Smooth muscle cell of the brain vasculature (primary cell): ENCODE measurements at regions not wholly inside any gene's neighbourhood (a gene's known extent, or its start where the extent isn't known, plus 50 kb on each side); places are given as distances from the start of the nearest gene placed in this dataset.

Experiments used
- DNase-seq: peaks from one replicate; pipeline ENCODE4 v3.0.0-alpha.2; 2012; ENCODE audit warnings: low read depth, low spot score

DNA sequence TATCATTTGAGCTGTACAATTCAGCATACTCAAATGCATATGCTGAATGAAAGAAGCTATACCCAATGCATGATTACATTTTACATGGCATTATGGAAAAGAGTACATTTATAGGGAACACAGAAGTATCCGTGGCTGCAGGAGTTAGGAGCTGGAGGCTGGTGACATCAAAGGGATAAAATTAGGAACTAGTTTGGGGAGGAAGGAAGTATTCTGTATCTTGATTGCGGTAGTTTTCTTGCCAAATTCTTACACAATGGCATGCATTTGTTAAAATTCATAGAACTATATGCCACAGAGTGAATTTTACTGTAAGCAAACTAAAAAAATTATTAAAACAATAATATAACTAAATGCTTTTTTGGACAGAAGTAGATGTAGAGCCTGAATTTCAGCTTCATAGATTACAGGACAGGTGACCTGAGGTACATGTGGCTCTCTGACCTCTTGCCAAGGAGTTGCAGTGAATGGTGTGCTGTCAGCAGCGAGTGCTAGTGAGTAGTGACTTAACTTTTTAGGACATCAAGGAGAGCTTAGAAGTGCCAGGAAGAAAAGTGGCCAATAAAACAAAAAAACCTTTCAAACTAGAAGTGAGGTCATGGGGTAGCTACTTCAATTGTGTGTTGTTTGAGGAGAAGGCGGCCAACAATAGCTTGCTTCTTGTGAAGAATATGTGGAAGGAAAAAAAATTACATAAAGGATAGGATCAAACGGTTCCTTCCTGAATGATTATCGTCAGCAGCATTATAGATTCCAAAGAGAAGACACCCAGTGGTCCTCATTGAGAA lies 514.9 kb upstream of the CLINT1 start:
- DNase-seq, result no peak

DNA sequence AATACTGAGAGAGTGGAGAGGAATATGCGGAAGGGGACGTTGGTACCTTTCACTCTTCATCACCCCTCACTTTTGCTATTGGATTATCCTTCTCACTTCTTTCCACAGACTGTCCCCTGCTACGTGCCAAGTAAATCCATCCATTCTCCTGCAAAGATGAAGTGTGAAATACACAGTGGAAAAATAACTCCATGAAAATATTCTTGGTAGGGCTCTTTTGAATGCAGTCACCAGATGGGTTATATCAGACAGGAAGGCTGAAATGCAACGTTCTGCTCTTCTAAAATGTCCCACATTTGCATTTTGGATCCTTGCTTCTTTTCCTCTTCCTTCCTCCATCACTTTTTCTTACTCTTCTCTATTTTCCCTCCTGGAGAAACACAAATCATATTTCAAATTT lies 510.3 kb upstream of the CLINT1 start:
- DNase-seq, result no peak

DNA sequence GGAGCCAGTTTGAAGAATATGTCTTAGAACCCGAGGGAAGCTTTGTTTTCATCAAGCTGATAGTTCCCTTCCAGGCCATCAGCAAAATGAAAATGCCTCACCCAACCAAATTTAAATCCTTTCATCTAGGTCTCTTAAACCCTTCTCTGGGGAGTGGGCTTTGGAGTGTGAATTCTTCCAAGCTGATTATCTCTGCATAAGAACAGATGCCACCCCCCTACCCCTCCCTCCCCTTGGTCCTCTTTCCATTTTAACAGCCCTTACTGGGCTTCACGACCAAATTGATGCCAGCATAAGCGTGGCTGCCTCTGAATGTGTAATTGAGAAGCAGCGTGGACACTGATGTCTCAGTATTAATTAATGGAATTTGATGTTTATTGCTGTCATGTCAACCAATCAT lies 509.7 kb upstream of the CLINT1 start:
- no peak for DNase-seq

DNA sequence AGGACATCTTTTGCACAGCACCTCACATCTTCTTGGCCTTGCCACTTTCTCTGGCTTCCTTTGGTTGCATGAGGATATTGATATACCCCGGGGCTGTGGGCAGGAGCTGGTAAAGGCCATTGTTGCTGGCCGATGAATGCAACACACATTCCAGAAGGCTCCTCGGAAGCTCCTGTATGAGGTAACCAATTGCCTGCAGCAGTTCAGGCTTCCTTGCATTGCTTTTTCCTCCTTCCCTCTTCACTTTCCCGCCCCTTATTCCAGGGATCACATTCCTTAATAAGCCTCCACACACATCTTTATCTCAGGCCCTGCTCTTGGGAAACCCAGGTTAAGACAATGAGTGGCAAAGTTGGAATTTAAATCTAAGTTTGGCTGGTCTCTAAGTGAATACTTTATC lies 505.4 kb upstream of the CLINT1 start:
- no peak for DNase-seq

DNA sequence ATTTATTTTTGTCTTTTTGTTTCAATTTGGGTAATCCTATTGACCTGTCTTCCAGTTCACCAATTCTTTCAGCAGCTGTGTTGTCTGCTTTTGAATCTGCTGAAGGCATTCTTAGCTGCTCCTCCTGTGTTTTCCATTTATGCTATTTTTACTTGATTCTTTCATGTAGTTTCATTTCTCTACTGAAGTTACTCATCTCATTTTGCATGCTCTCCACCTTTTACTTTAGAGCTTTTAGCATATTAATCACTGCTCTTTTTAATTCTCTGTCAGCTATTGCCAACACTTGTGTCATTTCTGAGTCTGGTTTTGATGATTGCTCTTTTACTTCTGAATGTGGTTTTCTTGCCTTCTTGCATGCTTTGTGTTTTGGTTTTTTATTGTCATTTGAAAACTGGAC lies 496.0 kb upstream of the CLINT1 start:
- no peak for DNase-seq

DNA sequence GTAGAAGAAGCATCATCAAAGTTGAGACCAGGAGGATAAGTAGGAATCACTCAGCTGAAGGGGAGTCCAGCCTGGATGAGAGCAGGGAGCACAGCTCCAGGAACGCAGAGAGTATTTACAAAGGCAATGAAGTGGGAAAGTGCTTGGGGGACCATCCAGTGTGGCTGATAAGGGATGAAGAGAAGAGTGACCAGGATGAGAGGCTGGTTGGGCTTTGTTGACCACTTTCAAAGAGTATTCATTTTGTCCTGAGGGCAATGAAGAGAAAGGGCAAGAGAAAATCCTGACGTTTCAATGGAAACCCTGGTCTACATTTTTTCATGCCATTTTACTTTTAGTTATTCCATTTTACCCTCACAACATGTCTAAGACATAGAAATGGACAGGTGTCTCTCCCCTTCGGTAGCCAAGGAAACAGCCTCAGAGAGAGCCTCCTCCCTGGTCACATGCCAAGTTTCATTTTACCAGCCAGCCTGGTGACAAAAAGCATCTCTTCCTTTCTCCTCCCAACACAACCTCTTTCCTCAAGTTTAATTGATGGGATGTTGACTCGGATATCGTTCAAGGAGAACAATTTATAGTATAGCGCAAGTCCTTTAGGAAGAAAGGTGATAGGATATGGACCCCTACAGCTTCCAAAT lies 492.7 kb upstream of the CLINT1 start:
- DNase-seq, result no peak

DNA sequence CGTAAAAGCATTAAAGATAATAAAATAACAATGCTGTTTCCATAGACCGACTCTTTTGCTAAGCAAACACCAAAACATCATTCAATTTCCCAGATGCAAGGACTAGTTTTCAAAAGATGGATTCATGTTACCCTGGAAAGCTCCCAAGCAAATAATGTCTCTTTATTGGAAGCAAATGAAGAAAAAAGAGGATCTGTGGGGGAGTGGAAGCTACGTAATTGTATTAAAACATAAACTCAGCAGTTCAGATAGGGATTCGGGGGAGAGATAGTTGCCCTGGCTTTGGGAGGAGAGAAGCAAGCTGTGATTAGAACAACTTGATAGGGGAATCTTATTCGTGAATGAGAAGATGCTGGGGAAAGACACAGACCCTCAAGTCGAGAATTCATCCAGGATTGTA lies 491.0 kb upstream of the CLINT1 start:
- DNase-seq, result no peak

DNA sequence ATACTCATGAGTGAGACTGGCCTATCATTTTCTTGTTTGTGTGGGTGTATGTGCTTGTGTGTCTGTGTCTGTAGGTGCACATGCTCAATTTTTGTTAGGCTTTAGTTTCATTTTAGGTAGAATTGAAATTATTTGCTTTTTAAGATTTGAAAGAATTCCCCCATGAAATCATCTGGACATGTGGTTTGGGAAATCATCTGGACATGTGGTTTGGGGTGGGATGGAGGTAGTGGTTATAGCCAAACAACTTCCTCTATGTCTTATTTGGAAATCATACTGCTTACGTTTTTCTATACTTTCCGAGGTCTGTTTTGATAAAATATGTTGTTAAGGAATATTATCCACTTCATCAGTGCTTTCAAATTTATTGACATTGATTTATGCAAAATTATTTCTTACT lies 485.4 kb upstream of the CLINT1 start:
- DNase-seq, result no peak

DNA sequence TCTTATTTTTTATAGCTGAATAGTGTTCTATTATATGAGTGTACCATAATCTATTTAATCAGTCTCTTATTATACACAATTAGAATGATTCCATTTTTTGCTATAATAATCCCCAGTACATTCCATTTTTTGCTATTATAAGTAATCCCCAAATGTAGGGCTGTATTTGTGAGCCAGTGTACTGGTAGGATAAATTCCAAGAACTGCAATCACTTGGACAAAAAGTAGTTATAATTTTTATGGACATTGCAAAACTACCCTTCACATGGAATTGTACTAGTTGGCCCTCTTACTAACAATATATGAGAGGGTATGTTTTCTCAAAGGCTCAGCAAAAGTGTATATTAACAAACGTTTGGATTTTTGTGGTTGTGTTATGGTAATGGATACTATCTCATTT lies 481.7 kb upstream of the CLINT1 start:
- DNase-seq, result no peak

DNA sequence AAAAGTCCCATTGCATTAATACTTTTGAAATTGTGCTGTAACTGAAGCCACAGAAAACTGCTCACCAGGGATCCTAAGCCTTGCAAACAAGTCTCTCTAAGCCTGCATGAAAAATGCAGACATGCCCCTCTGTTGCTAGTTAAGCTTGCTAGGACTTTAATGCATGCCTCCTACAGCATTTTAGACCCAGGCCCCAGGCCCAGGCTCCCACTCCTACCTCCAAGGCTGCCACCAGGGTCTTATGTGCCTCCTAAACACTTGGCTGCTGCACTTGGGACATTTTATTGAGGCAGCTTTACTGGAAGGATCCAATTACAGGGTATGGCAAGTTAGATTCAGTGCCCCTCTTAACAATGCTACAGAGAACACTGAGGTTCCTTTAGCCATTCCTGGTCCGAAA lies 467.3 kb upstream of the CLINT1 start:
- DNase-seq, result no peak

DNA sequence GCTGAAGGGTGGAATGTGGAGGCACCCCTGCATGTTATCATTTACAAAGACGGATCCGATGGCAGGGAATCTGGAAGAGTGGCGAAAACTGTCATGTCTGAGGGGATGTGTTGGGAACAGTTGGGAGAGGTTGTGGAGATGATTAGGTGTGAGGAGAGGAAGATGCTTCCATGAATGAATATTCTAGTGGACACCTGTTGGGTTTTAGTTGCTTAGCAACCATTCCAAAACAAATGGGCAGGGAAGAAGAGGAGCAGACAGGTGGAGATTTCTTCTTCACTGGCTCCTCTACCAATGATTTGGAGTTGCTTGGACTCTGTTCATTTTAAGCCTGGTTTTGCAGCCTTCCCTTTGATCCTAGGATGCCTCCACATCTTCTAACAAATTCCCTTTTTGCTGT lies 465.3 kb upstream of the CLINT1 start:
- DNase-seq, result no peak

DNA sequence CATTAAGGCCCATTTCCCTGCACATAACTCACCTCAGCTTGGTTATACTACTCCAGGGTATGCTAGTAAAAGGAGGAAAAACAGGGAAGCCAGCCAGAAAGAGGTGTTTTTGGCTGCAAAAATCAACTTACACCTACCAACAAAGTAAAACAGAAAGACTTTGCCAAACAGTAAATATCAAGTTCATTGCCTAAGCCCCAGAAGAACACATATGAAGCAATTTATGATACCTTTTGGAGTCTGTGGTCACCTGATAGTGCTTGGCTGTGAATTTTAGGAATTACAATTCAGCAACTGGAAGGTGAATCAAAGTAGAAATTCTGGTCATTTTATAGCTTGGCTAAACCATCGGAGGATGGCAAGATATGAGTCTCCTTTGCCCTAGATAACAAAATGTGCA lies 463.7 kb upstream of the CLINT1 start:
- DNase-seq, result no peak

DNA sequence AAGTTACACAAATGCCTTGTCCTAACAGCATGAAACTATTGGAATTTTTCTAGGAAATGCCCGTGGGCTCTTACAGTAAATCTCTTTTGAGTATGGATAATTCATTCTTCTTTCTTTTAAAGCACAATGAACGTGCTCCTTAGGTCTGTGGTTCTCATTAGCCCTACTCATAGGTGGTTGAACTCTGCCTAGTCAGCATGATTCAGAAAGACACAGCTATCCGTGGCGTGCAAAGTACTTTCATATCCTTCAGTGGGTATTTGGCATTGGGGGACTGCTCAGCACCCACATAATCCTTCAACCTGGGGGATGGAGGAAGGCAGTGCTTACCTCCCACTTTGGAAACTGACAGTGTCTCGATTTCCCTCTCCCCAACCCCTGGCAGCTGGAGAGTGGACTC lies 462.0 kb upstream of the CLINT1 start:
- no peak for DNase-seq

DNA sequence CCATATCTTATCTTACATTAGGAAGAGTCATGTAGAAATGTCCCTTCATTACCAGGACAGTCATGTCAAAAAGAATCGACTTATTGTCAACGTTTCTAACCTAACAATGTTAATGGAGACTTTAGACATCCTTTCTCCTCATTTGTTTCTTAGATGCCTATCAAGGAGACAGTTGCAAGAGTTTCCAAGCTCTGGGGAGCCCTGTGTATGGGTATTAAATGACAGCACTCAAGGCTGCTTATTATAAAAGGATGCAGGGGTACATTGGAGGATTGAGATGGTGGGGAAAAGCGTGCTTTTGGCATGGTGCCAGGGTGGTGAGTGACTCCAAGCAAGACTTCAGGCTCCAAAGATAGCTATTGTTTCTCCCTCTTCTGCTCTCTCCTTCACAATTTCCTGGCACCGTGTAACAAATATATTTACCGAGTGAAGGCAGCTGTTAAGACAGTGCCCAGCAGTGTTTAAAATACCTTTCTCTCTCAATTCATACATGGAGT lies 461.3 kb upstream of the CLINT1 start:
- no peak for DNase-seq

DNA sequence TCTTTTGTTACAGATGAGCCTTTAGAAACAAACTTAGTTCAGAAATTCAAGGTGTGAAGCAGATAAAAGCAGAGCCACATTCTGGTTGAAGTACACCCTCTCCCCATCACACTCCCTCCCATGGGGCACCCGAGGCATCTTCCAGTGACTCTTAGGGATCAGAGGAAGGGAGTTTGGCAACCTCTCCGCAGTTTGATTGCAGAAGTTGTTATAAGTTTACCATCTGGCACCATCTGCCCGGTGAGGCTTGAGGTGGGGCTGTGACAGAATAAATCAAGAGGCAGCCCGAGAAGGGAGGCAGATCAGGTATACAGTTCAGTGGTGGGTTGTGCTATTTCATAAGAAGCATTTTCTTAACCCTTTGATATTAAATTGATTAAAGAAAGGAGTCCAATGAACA lies 458.6 kb upstream of the CLINT1 start:
- DNase-seq, result no peak

DNA sequence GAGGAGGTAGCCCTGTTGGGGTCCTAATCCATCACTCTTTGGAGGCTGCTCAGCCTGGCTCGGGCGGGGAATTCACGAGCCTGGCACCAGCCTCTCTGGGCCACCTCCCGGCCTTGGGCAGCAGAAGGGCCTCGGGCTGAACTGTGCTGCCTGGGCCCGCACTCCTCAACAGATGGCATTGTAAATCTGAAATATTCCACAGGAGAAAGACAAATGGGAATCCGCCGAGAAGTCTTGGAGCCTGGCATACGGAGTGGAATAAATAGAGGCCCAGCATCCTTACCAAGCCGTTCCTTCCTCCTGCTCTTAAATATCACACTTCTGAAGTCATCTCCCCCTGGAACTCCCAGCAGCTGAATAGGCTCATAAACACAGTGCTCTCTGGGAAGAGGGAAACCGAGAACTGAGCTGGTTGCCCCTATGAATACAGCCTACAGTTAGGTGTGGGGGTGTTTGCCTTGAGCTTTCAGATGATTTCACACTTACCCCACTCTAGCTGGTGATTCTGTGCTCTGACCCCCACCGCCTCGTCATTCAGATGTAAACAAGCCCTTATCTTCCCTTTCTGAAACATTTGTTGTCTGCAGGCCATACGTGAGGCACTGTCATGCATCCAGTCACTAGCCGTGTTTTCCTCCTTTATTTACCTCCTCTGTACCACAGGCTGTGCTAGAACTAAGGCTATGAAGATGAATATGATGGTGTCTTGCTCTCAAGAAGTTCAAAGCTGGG lies 455.0 kb upstream of the CLINT1 start:
- no peak for DNase-seq

DNA sequence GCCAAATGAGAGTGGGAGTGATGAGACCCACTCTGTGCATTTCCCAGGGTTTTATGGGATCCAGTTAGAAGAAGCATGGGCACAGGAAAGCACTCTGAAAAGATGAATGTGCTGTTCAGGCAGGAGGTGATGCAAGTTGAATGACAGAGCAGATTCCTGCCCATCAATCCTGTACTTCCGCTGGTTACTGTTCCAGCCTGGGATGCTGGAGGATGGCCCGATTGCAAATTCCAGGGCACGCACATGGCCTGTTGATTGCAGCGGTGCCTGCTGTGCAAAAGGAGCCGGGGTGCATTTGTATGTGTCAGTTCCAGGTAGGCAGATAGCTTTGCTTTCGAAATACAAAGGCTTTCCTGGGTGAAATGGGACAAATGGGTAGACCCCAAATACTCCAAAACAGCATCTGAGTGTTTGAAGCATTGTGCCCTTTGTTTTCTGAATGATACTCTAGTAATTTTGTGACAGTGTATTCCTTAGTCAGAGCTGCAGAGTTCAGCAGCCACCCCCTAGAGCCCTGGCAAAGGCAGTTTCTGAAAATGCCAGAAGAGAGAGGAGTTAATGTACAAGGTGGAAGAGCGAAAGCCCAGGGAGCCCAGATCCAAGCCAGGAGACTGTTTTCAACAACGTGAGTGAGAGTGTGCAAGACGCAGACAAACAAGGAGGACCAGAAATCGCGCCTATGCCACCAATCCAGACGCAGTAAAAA lies 454.2 kb upstream of the CLINT1 start:
- no peak for DNase-seq

DNA sequence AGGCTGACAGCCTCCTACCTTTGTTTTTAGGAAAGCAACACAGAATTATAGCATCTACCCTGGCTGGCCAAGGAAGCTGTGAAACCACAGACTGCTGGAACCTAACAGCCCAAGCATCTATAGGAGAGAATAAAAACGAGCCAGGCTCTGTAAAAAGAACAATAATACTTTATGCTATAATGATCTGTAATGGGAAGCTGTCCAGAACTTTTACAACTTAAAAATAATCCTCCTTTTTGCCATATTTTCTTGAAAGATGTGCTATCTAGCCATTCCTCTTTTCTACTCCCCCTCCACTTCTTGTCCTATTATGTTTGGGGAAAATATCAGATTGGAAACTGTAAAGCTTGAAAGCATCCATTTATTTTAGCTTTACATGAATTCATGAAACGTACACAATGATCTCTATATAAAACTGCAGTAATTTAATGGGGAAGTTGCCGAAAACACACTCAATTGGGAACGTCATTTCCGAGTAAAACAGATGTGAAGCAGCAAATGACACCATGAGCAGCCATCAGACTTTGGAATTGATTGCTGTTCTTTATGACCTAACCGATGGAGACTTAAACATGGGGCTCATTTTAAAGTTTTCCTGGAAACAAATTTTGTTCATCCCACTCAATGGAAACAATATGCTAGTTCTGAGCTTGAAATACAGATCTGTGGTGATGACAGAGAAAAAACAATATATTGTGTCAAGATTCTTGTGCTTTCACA lies 450.3 kb upstream of the CLINT1 start:
- no peak for DNase-seq

DNA sequence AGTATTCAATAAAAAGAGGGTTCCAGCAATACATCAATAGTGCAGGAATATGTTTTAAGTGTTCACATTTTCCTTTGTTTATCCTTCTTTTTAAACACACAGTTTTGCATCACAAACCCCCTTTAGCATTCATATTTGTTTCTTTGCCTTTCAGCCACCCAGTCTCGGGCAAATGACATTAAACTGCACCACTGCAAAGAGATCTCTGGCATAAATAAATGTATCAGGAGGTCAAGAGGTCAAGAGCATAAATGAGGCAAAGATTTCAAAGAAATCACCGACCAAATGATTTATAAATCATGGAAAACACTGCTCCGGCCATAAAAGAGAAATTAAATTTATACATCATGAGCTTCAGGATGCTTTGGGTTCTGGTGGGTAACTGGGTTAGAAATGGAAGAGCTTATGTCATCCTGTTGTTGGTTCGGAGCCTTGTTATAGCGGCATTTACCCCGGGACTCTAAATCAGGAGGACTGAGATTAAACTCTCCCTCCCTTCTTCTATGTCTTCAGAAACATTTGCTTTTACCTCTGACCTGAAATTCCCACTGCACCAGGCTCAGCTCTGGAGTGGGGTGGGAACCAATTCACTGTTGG lies 449.6 kb upstream of the CLINT1 start:
- DNase-seq, result no peak

DNA sequence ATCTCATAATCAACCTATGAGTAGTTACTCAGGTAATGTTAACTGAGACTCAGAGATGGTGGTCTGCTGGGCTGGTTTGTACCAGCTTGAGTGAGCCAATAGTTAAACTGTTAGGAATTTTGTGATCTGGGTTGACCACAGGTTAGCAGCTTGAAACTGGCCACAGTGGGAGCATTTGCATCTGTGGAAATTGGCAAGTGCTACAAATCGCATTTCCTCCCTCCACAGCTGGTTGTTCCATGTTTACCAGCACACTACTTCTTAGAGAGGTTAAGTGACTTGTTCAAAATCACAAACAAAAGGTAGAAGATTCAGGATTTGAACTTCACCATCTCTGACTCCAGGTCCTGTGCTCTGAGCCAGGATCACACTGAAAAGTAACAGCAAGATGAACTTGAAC lies 446.9 kb upstream of the CLINT1 start:
- DNase-seq, result no peak

DNA sequence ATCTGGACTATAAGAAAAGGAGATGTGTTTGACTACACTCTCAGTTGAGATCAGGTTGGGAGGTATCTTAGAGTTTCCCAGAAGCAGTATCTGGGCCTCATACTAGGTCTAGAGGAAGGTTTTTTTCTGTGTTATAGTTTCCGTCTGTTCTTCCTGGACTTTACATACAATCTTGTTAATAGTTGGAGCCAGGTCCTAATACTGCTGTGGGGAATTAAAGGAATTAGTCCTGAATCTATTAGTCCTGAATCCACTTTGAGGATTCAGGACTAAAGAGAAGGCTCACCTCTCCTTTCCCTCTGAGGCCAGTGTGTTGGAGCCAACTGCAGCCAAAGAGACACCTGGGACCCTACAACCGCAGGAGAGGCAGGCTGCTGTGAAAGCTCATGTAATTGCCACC lies 445.7 kb upstream of the CLINT1 start:
- DNase-seq, result no peak
